CD4-positive, alpha-beta T cell treated with Interleukin-17A for 4 hours (primary cell): ENCODE measurements at regions not wholly inside any gene's neighbourhood (a gene's known extent, or its start where the extent isn't known, plus 50 kb on each side); places are given as distances from the start of the nearest gene placed in this dataset.
"Not testable (repeated sequence)": the region's sequence is repeated elsewhere in the genome, so short reads cannot be mapped to it uniquely, and the experiment has no call there.

ENCODE experiments used
- DNase-seq: peaks from one replicate; pipeline ENCODE4 v3.0.0-alpha.2; 2020; ENCODE audit warnings: mixed read lengths

DNA sequence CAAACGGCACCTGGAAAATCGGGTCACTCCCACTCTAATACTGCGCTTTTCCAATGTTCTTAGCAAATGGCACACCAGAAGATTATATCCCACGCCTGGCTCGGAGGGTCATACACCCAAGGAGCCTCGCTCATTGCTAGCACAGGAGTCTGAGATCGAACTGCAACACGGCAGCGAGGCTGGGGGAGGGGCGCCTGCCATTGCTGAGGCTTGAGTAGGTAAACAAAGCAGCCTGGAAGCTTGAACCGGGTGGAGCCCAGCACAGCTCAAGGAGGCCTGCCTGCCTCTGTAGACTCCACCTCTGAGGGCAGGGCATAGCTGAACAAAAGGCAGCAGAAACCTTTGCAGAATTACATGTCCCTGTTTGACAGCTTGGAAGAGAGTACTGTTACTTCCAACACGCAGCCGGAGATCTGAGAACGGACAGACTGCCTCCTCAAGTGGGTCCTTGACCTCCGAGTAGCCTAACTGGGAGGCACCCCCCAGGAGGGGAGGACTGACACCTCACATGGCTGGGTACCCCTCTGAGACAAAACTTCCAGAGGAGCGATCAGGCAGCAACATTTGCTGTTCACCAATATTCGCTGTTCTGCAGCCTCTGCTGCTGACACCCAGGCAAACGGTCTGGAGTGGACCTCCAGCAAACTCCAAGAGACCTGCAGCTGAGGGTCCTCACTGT, 472.3 kb upstream of the PHF14 start:
- DNase-seq: not testable (repeated sequence)

DNA sequence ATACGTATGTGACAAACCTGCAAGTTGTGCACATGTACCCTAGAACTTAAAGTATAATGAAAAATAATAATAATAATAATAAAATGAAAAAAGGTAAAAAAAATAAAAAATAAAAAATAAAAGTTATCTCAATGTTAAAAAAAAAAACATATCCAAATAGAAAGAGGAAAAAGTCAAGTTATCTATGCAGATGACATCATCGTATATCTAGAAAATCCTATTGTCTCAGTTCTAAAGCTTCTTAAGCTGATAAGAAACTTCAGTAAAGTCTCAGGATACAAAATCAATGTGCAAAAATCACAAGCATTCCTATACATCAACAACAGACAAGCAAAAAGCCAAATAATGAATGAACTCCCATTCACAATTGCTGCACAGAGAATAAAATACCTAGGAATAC, 466.6 kb upstream of the PHF14 start:
- no peak for DNase-seq

GRCh38 chr7:10521306-10521705, 452.4 kb upstream of the PHF14 start:
- DNase-seq: no peak

DNA sequence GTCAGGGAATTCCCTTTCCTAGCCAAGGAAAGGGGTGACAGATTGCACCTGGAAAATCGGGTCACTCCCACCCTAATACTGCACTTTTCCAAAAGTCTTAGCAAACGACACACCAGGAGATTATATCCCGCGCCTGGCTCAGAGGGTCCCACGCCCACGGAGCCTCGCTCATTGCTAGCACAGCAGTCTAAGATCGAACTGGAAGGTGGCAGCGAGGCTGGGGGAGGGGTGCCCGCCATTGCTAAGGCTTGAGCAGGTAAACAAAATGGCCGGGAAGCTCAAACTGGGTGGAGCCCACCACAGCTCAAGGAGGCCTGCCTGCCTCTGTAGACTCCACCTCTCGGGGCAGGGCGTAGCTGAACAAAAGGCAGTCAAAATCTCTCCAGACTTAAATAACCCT, 440.2 kb upstream of the PHF14 start:
- not testable (repeated sequence) for DNase-seq

DNA sequence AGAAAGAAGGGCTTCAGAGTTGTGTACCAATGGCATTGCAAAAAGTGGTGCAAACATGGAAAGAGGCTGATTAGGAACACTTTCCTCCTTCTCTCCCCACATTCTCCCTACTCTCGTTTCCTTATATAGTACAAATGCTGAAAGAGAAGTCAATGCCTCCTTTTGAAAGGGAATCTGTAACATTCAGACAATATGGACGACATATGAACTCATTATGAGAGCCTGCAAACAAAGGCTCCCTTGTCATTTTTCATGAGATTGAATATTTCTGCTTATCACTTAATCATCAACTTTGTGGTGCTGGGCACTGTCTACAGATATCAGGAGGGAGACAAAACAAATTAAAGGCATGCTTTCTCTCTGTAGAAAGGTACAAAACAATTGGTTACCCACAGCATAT, 437.1 kb upstream of the PHF14 start:
- no peak for DNase-seq

DNA sequence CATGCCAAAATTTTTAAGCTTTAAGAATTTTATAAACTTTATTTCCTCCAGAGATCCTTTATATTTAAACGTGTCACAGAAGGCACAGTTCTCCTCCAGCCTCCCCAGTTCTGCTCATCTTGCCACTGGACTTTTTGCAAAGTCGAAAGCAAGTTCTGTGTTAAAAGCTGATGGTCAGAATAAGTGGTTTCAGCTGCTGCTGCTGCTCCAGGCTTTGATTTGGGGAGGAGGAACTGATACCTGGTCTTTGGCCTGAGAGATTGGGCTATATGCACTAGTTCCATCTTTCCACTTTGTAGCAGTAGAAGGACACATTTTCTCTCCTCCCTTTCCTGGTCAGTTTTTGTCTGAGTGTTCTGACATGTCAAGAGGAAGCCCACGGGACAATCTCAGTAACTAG, 435.9 kb upstream of the PHF14 start:
- DNase-seq: no peak

GRCh38 chr7:10557375-10557774, 416.3 kb upstream of the PHF14 start:
- DNase-seq: no peak

DNA sequence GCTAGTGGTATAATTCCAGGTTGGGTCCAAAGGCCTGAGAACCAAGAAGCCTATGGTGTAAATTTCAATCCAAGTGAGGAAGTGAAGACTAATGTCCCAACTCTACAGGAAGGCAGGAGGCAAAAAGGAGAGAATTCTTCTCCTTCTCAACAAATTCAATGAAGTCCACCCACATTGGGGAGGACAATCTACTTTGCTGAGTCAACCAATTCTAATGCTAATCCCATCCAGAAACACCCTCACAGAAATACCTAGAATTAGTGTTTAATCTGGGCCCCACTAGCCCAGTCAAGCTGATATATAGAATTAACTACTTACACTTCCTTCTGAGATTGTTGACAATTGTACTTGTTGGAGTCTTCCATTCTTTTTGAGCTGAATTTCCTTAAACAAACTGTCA, 413.2 kb upstream of the PHF14 start:
- DNase-seq: no peak

DNA sequence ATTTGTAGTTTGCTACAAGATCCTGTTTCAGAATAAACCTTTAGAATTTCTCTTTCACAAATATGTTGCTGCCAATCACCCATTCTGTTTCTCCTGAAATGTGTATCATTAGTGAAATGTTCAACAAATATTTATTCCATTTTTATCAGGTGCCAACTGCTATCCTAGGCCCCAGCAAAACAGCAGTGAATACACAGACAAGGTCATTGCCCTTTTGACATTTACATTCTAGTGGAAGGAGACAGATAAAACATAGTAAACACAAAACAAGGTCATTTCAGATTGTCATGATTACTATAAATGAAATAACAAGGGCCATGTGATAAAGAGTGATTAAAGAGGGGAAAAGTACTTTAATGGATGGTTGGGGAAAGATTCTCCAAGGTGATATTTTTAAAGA, 404.8 kb upstream of the PHF14 start:
- DNase-seq: no peak

DNA sequence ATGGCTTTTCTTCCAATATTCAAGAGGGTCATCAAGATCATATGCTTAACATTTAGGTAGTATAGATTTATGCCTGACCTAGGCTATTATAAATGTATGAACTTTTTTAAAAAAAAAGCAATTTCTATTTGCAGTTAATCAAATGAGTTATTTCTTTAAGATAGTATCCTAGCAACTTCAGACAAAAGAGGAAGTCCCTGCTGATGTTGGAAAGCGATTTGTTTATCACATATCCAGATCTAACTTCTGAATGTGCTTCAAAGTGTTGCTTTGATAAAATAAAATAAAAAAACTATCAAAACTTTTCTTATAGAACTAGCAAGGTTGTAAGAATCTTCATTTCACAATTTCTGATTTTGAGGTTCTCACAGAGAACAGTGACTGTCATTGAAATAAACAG, 401.9 kb upstream of the PHF14 start:
- no peak for DNase-seq

DNA sequence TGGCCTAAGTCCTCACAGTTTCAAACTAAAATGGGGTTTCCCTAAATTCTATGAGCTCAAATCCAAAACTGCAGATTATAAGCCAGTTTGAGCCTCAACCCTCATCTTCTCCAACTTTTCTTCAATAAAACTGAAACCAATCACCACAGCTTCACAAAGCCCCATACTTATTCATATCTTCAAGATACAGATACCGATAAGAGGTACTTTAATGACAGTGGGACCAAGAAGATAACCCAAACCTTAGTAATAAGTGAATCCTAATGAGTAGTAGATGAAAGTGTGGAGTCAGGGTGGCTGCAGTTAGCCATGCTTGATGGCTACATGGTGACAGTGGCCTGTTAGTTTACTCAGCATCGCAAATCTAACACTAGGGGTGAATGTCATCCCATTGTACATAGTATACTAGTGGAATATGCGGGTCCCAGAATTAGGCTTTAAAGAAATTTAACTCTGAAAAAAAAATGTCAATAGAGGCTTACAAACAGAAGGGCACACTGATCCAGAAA, 395.8 kb upstream of the PHF14 start:
- no peak for DNase-seq

DNA sequence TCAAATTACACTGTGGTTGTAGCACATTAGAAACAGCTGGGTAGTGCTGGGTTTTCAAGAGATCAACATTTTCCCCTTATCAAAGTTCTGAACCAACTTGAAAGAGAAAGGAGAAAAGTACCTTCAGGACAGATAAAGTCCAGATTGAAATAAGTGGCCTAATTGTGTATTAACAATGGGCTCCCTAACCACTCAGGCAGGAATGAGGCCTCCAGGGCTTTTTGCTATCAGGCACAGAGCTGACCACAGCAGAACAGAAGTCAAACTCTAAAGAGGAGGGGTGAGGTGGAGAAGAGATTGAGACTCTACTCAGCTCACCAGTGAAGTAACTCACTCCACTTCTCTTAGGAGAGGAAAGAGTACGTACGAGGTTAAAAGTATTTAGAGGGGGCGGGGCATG, 394.1 kb upstream of the PHF14 start:
- no peak for DNase-seq

DNA sequence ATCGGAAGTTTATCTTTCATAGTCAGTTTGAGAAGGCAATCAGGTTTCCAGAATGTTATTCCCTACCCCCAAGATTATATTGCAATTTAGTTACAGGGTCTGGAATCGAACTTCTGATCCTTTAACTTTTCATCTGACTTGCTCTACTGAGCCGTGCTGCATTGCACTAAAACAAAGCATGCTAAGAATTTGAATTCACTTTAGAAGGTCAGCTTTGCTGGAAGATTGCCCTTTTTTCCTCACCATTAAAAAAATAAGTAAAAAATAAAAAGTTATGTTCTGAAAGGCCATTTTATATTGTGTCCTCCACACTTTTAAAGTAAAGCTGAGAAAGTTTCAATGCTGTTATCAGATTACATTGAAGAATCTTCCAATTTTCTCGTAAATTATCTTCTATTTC, 388.8 kb upstream of the PHF14 start:
- DNase-seq: no peak

DNA sequence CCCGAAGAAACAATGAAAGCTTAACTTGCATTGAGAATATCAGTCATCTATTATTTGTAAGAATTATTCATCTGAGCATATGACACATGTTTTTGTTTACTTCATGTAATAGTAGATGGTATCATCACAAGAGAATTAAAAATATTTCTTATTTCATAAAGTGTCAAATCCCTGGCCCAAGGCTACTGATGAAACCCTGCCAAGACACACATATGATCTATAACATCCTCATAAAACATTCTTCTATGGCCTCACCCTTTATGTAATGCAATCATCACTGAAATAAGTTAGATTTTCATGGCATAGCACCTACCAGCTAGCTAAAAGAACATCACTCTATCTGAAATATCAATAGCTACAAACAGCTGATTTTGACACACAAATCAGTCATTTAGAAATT, 385.6 kb upstream of the PHF14 start:
- DNase-seq: no peak

GRCh38 chr7:10592604-10593003, 381.1 kb upstream of the PHF14 start:
- no peak for DNase-seq

DNA sequence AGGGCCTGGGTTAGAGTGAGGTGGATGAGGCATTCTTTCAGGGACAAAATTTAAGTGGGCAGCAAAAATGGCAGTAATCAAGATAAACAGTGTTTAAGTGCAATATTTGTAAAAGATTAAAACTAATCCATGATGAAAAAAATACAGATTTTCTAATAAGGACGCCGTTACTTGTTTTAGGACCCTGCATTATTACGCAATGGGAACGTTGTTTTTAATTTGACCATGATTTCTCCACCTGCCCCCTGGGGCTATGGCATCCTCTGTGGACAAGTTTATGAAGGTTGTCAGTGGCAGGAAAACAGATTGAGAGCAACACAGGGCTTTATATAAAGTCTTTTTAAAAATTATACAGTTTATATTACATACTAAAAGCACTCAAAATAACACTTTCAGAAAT, 380.6 kb upstream of the PHF14 start:
- no peak for DNase-seq

DNA sequence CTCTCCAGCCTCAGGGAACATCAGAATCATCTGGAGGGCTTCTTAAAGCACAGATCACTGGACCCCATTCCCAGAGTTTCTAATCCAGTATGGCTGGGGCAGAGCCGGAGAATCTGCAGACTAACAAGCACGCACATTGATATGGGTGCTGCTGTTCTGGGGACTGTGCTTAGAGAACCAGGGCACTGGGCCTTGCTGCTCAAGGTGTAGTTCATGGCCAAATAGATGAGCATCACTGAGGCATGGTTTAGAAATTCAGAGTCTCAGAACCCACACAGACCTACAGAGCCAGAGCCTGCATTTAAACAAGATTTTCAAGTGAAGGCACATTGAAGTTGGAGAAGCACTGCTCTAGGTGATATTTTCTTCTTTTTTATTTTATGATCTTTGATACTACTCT, 376.8 kb upstream of the PHF14 start:
- DNase-seq: no peak

DNA sequence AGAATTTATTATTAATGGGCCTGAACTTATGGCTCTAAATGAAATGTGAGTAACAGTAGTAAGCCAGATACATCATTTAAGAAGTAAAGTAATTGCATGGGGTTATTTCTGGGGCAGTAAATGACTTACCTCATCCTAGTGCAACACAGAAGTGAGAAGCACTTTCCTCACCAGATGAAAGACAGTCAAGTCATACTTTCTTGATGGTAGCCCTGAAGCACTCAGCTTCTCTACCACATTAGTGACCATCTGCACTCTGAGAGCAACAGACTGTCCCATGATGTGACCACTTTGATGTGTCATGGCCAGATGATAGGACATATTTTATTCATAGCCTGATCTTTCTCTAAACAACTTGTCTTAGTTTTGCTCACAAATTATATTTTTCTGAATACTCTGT, 369.5 kb upstream of the PHF14 start:
- no peak for DNase-seq

DNA sequence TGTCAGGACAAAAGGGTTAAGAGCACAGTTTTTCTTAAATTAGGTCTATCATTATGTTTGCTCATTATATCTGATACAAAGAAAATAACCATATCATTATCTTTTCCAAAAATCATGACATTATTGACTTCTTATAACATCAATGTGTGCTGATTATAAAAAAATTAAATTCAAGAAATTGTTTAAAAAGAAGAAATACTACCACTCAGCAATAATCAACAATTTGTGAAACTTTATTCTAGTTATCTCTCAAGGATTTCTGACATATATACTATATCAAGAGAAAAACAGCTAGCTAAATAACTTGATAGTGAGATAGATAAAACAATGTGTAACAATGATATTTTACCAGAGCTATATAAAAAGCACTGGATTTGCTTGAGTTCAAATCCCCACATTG, 360.7 kb upstream of the PHF14 start:
- DNase-seq: no peak

- no peak for DNase-seq
These were observed 354.7 kb upstream of the PHF14 start for GRCh38 chr7:10618953-10619352.

- DNase-seq: no peak
These were observed 341.0 kb upstream of the PHF14 start for GRCh38 chr7:10632712-10633111.

- no peak for DNase-seq
These were observed 339.4 kb upstream of the PHF14 start for GRCh38 chr7:10634239-10634638.

DNA sequence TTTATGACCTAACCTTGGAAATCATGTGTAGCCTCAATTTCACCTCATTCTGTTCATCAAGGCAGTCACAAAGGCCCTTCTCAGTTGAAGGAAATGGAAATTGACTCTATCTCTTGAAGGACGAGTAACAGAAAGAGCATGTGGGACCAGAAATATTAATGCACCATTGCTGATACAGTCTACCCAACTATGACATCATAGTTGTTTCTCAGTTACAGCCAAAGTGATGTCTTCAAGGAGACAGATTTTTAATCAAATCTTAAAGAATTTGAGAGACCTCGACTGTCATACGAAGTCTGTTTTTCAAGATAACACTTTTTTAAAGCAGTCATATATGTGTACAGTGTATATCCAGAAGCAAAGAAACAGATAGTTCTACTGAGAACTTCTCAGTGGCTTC, 335.7 kb upstream of the PHF14 start:
- DNase-seq: no peak

- no peak for DNase-seq
These were observed 330.1 kb upstream of the PHF14 start for GRCh38 chr7:10643545-10643944.

DNA sequence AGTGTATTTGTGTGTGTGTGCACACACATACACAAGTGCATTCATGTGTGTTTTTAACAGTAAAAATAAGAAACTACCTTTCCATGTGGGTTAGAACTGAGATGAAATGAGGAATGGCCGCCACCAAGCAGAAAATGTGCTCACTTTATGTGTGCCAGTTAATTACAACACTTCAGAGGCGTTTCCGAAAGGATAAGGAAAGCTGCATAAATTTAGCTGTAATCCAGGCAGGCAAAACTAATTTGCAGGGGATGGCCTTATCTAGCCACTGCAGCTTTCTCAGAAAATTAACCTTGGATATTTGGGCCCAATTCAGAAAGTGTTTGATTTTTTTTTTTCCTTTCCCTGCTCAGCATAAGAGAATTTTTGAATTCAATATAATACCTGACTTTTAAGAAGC, 328.8 kb upstream of the PHF14 start:
- DNase-seq: no peak

DNA sequence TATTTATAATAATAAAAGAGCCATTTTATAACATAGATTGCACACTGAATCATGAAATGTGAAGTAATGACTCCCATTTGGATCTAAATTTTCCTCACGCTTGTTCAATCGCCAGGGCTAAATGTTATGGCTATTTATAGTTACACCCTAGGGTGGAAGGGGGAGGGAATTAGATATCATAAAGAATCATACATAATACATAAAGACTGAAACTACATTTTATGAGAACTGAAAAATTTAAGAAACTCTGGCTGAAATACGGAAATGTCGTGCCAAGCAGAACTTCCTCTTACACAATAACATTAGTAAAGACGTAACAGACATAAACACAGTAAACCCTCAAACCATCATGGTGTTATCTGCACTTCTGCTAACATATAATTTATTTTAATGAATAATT, 327.5 kb upstream of the PHF14 start:
- DNase-seq: no peak
